Activated CD8-positive, alpha-beta T cell treated with anti-CD3 and anti-CD28 coated beads, Interleukin-2, amount 10 ng/mL, durations not matched to agents 7 days and 5 days (primary cell): ENCODE measurements at regions not wholly inside any gene's neighbourhood (a gene's known extent, or its start where the extent isn't known, plus 50 kb on each side); places are given as distances from the start of the nearest gene placed in this dataset.

ENCODE experiments used
- ATAC-seq: fragments of 150-1000 bp; cut with Tn5 transposase; one replicate; pipeline ENCODE4 v1.10.0; 2021; ENCODE audit warnings: moderate library complexity
- CTCF ChIA-PET: fragments of 350-600 bp; sonication (Branson Sonifier 250); formaldehyde crosslinking; loops from one replicate; lab custom pipeline; 2021; ENCODE audit warnings: antibody characterized with exemption; lab: Charles Lee
- POLR2A ChIA-PET: fragments of 350-600 bp; sonication (Branson Sonifier 250); formaldehyde crosslinking; loops from one replicate; lab custom pipeline; 2021; ENCODE audit warnings: antibody characterized with exemption; lab: Charles Lee
- DNase-seq: peaks from one replicate; pipeline ENCODE4 v3.0.0-alpha.2; 2020
- H3K27ac Mint-ChIP-seq: one replicate; pipeline ENCODE4 v1.8.0; 2021; ENCODE audit warnings: mild to moderate bottlenecking, mixed read lengths
- H3K27me3 Mint-ChIP-seq: one replicate; pipeline ENCODE4 v1.8.0; 2021; ENCODE audit warnings: low read depth, mixed read lengths
- H3K36me3 Mint-ChIP-seq: one replicate; pipeline ENCODE4 v1.8.0; 2021; ENCODE audit warnings: low read depth, mixed read lengths
- H3K4me1 Mint-ChIP-seq: one replicate; pipeline ENCODE4 v1.8.0; 2021; ENCODE audit warnings: low read depth, mixed read lengths
- H3K4me3 Mint-ChIP-seq: one replicate; pipeline ENCODE4 v1.8.0; 2021; ENCODE audit warnings: mild to moderate bottlenecking, mixed read lengths
- H3K9me3 Mint-ChIP-seq: one replicate; pipeline ENCODE4 v1.8.0; 2022; ENCODE audit warnings: mixed read lengths; ENCODE audit not compliant: insufficient read depth

GRCh38 chr11:27239305-27239942, 123.6 kb downstream of the CCDC34 start:
- H3K27me3 Mint-ChIP-seq: no peaks in the 10 kb centered on the region
- DNase-seq: no peak
- ChIA-PET POLR2A (interaction anchor here (0.7 kb wide), 1 partner anchor 913 kb away, joined by 3 read pairs; no protein-coding TSS in a partner anchor), CTCF (no interaction called here)
- H3K27ac Mint-ChIP-seq: no peak overlapping the region
- no peak overlapping the region for H3K4me3 Mint-ChIP-seq
- ATAC-seq: no peak
- no peaks in the 10 kb centered on the region for H3K36me3 Mint-ChIP-seq
- H3K4me1 Mint-ChIP-seq: no peaks in the 10 kb centered on the region
- H3K9me3 Mint-ChIP-seq: no peaks in the 10 kb centered on the region

DNA sequence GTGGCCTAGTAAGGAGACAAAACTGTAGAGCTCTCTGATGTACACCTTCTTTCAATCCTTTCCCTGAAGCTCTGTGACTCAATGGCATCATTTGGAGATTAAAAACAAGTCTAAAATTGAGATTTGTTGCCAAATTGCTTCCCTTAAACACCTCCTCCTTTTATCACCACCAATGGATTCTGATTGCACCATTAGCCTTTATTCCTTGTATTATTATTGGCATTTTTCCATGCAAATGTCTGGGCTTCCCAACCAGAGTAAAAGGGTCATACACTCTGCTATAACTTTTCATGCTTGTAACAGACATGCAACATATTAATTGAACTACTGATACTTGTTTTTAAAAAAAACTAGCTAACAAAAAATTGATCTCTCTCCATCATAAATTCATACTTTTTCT, 124.2 kb downstream of the CCDC34 start:
- CTCF ChIA-PET: no interaction called here
- Mint-ChIP-seq H3K4me3 (no peak overlapping the region), H3K36me3 (no peaks in the 10 kb centered on the region), H3K27ac (no peak overlapping the region), H3K9me3 (no peaks in the 10 kb centered on the region), H3K27me3 (no peaks in the 10 kb centered on the region), H3K4me1 (no peaks in the 10 kb centered on the region)
- no peak for ATAC-seq
- DNase-seq: no peak
- POLR2A ChIA-PET: no interaction called here

DNA sequence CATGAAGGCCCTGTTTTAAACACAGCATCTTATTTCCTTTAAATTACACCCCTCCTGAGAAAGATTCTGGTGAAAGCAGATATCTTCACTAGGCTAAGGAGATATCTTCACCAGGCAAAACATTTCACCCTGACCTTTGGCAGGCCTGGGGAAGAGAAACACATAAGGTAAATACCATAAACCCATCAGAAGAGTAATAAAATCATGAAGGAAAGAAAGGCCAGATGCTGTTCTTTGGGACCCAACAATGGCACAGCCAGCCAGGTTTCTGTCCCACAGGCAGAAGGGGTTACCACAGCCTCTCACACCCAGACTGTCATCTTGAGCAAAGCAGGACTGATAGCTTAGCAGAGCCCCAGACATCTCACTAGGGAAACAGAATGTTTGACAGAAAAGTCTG, 125.4 kb downstream of the CCDC34 start:
- no peak for DNase-seq
- H3K27me3 Mint-ChIP-seq: no peaks in the 10 kb centered on the region
- POLR2A ChIA-PET: no interaction called here
- no peak overlapping the region for H3K4me3 Mint-ChIP-seq
- ATAC-seq: no peak
- no peak overlapping the region for H3K27ac Mint-ChIP-seq
- no peaks in the 10 kb centered on the region for H3K9me3 Mint-ChIP-seq
- H3K36me3 Mint-ChIP-seq: no peaks in the 10 kb centered on the region
- H3K4me1 Mint-ChIP-seq: no peaks in the 10 kb centered on the region
- CTCF ChIA-PET: no interaction called here

DNA sequence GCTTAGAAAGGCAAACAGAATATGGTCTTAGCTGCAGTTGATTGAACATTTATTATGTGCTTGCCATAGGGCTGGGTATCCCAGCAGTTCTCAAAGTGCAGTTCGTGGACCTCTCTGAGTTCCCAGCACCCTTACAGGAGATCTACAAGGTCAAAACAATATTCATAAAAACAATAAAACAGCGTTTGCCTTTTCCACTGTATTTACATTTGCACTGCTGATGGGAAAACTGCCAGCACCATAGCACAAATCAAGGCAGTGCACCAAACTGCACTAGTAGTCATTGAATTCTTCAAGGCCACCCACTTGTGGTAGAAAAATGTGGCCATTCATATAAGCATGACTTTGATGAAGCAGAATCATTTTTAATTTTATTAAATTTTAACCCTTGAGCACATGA, 128.1 kb downstream of the CCDC34 start:
- Mint-ChIP-seq H3K4me1 (no peaks in the 10 kb centered on the region), H3K9me3 (no peaks in the 10 kb centered on the region), H3K36me3 (no peaks in the 10 kb centered on the region), H3K4me3 (no peak overlapping the region), H3K27me3 (no peaks in the 10 kb centered on the region), H3K27ac (no peak overlapping the region)
- ChIA-PET CTCF (no interaction called here), POLR2A (no interaction called here)
- ATAC-seq (no peak), DNase-seq (no peak)

- Mint-ChIP-seq H3K27me3 (no peaks in the 10 kb centered on the region), H3K36me3 (no peaks in the 10 kb centered on the region), H3K9me3 (no peaks in the 10 kb centered on the region), H3K4me3 (no peak overlapping the region), H3K27ac (no peak overlapping the region), H3K4me1 (no peaks in the 10 kb centered on the region)
- no peak for DNase-seq
- CTCF ChIA-PET: no interaction called here
- no peak for ATAC-seq
- POLR2A ChIA-PET: interaction anchor here (0.6 kb wide), 1 partner anchor 402 kb away, joined by 3 read pairs; no protein-coding TSS in a partner anchor
Observed at GRCh38 chr11:27234043-27234668, 128.9 kb downstream of the CCDC34 start.

- Mint-ChIP-seq H3K4me1 (no peaks in the 10 kb centered on the region), H3K27me3 (no peaks in the 10 kb centered on the region), H3K27ac (no peak overlapping the region), H3K9me3 (no peaks in the 10 kb centered on the region), H3K4me3 (no peak overlapping the region), H3K36me3 (no peaks in the 10 kb centered on the region)
- ChIA-PET CTCF (no interaction called here), POLR2A (no interaction called here)
- no peak for ATAC-seq
- DNase-seq: no peak
Observed at GRCh38 chr11:27233654-27234042, 129.4 kb downstream of the CCDC34 start.

DNA sequence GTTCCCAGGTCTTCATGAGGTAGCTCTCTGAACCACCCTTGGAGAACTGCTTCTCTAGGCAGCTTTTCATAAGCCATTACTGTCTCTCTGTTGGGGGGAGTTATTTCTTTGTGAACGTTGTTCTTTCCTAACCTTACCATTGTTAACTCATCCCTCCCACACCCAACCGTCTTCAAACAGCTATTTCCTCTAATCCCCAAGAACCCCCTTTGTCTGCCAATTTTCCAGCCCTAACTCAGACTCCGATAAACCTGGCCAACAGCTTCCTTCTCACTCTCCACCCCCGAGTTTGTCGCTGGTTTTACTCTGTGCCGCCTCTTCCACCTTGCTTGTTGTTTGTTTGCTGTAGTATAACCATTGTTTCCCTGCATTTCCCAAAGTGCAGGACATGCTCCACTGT, 131.5 kb downstream of the CCDC34 start:
- ChIA-PET POLR2A (no interaction called here), CTCF (no interaction called here)
- no peaks in the 10 kb centered on the region for H3K9me3 Mint-ChIP-seq
- H3K27ac Mint-ChIP-seq: no peak overlapping the region
- ATAC-seq: no peak
- no peaks in the 10 kb centered on the region for H3K4me1 Mint-ChIP-seq
- no peaks in the 10 kb centered on the region for H3K36me3 Mint-ChIP-seq
- no peaks in the 10 kb centered on the region for H3K27me3 Mint-ChIP-seq
- H3K4me3 Mint-ChIP-seq: no peak overlapping the region
- no peak for DNase-seq

GRCh38 chr11:27230192-27230572, 132.8 kb downstream of the CCDC34 start:
- ChIA-PET CTCF (no interaction called here), POLR2A (no interaction called here)
- Mint-ChIP-seq H3K27ac (no peak overlapping the region), H3K27me3 (no peaks in the 10 kb centered on the region), H3K9me3 (no peaks in the 10 kb centered on the region), H3K36me3 (no peaks in the 10 kb centered on the region), H3K4me1 (no peaks in the 10 kb centered on the region), H3K4me3 (no peak overlapping the region)
- ATAC-seq (no peak), DNase-seq (no peak)

- ATAC-seq (no peak), DNase-seq (no peak)
- POLR2A ChIA-PET: no interaction called here
- H3K27me3 Mint-ChIP-seq: no peaks in the 10 kb centered on the region
- no peak overlapping the region for H3K27ac Mint-ChIP-seq
- no peaks in the 10 kb centered on the region for H3K36me3 Mint-ChIP-seq
- no peaks in the 10 kb centered on the region for H3K4me1 Mint-ChIP-seq
- H3K9me3 Mint-ChIP-seq: no peaks in the 10 kb centered on the region
- H3K4me3 Mint-ChIP-seq: no peak overlapping the region
- CTCF ChIA-PET: no interaction called here
Observed at GRCh38 chr11:27229511-27230191, 133.4 kb downstream of the CCDC34 start.

DNA sequence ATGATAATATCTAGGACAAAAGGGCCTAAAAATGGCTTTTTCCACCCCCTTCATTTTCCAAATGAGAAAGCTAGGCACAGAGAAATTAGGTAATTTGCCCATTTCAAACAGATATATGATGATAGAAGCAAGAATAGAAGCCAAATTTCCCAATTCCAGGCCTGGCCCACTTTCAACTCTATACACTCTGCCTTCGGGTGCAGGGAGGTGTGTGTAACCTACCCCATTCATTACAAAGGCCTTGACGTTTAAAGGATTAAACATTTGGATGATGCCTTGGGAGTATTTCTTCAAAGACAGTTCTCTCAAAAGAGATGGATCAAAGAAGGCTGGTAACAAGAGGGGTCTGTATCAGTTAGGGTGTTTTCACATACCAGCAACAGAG, 134.1 kb downstream of the CCDC34 start:
- Mint-ChIP-seq H3K4me3 (no peak overlapping the region), H3K27ac (no peak overlapping the region), H3K36me3 (no peaks in the 10 kb centered on the region), H3K9me3 (no peaks in the 10 kb centered on the region), H3K4me1 (no peaks in the 10 kb centered on the region), H3K27me3 (no peaks in the 10 kb centered on the region)
- no peak for ATAC-seq
- DNase-seq: no peak
- POLR2A ChIA-PET: no interaction called here
- CTCF ChIA-PET: no interaction called here

- ChIA-PET POLR2A (no interaction called here), CTCF (no interaction called here)
- no peak for ATAC-seq
- no peak overlapping the region for H3K4me3 Mint-ChIP-seq
- H3K27ac Mint-ChIP-seq: no peak overlapping the region
- no peak for DNase-seq
- H3K9me3 Mint-ChIP-seq: no peaks in the 10 kb centered on the region
- no peaks in the 10 kb centered on the region for H3K4me1 Mint-ChIP-seq
- H3K36me3 Mint-ChIP-seq: no peaks in the 10 kb centered on the region
- H3K27me3 Mint-ChIP-seq: no peaks in the 10 kb centered on the region
Observed at GRCh38 chr11:27228232-27228905, 134.6 kb downstream of the CCDC34 start.

GRCh38 chr11:27227736-27228135, 135.3 kb downstream of the CCDC34 start:
- no peak for ATAC-seq
- CTCF ChIA-PET: no interaction called here
- no peaks in the 10 kb centered on the region for H3K9me3 Mint-ChIP-seq
- no peaks in the 10 kb centered on the region for H3K27me3 Mint-ChIP-seq
- POLR2A ChIA-PET: no interaction called here
- H3K27ac Mint-ChIP-seq: no peak overlapping the region
- no peak overlapping the region for H3K4me3 Mint-ChIP-seq
- no peaks in the 10 kb centered on the region for H3K36me3 Mint-ChIP-seq
- no peaks in the 10 kb centered on the region for H3K4me1 Mint-ChIP-seq
- DNase-seq: no peak
